Activated T-cell treated with anti-CD3 and anti-CD28 coated beads, Interleukin-2, amount 50 U/mL, for 4 hours (primary cell): ENCODE measurements at regions not wholly inside any gene's neighbourhood (a gene's known extent, or its start where the extent isn't known, plus 50 kb on each side); places are given as distances from the start of the nearest gene placed in this dataset.

Experiments
- ATAC-seq, 2 donors: fragments of 200-7000 bp; cut with Tn5 transposase; one replicate each; pipeline ENCODE4 v1.10.0; 2021
- DNase-seq: peaks from one replicate; pipeline ENCODE4 v3.0.0-alpha.2; 2020
- H3K27me3 Mint-ChIP-seq: one replicate; pipeline ENCODE4 v1.8.0; 2021; ENCODE audit warnings: low read depth, mixed read lengths
- H3K36me3 Mint-ChIP-seq: one replicate; pipeline ENCODE4 v1.8.0; 2022; ENCODE audit warnings: mixed read lengths; ENCODE audit not compliant: insufficient read depth
- H3K4me1 Mint-ChIP-seq: one replicate; pipeline ENCODE4 v1.8.0; 2021; ENCODE audit warnings: low read depth, mixed read lengths
- H3K4me3 Mint-ChIP-seq: one replicate; pipeline ENCODE4 v1.8.0; 2021; ENCODE audit warnings: mild to moderate bottlenecking, moderate library complexity, mixed read lengths
- H3K9me3 Mint-ChIP-seq: one replicate; pipeline ENCODE4 v1.8.0; 2021; ENCODE audit warnings: mixed read lengths

DNA sequence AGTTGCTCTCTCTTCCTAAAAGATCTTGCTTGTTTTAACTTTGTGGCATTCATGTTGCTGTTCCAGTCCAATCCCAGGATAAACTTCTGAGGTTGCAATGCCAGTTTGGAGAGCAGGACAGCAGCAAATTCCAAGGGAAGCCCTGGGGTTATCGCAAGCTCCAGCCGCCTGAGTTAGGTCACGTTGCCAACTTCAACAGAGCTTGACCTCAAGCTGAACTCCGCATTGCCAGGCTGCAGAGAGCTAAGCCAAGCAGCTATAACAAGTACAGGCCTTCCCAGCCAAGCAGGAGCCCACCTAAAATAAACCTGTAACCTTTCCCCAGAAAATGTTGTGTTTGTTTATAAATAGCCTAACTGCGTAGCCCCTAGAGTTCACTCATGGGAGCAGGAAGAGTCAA is 138.9 kb upstream of the LYZL1 start:
- Mint-ChIP-seq H3K9me3 (no peaks in the 10 kb centered on the region), H3K4me3 (no peak overlapping the region), H3K36me3 (no peaks in the 10 kb centered on the region), H3K27me3 (peaks cover 5% of the 10 kb centered on the region), H3K4me1 (no peaks in the 10 kb centered on the region)
- ATAC-seq (no peak), DNase-seq (no peak)

DNA sequence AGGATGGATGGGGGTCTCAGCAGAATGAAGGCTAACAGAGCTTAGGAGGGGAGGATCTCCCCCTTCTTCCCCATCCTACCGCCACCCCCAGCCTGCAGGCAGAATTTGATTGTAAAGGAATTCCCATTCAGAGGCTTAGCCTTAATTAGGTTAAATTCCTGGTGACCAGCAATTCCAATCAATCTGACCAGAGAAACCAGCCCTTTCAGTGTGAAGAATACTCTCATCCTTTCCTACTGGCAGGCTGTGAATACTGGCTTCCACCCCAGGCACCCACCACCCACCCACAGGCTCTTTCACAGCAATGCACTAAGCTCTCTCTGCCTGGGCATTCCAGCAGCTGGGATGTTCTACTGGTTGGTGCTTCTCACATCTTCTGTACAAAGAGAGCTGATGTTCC is 137.9 kb upstream of the LYZL1 start:
- H3K36me3 Mint-ChIP-seq, result no peaks in the 10 kb centered on the region
- DNase-seq (no peak), ATAC-seq (no peak)
- H3K9me3 Mint-ChIP-seq, result no peaks in the 10 kb centered on the region
- peaks cover 5% of the 10 kb centered on the region for H3K27me3 Mint-ChIP-seq
- no peaks in the 10 kb centered on the region for H3K4me1 Mint-ChIP-seq
- H3K4me3 Mint-ChIP-seq, result no peak overlapping the region

DNA sequence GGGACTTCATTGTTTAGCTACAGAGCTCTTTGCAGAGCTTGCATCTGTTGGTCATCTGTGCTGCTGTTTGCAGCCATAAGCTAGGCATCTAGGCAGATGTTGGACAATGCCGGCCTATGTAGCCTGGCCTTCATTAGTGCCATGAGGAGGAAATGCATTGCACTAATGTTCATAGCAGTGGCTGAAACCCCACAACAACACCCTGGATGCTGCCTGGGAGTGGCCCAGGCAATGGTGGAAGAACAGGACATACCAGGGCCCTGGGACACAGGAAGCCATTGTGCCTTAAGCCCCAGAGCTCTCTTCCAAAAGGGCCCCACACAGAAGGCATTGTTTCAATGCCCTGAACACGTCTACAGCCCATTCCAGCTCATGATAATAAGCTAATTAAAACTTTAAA is 131.5 kb upstream of the LYZL1 start:
- H3K36me3 Mint-ChIP-seq, result no peaks in the 10 kb centered on the region
- no peaks in the 10 kb centered on the region for H3K4me1 Mint-ChIP-seq
- no peaks in the 10 kb centered on the region for H3K9me3 Mint-ChIP-seq
- H3K27me3 Mint-ChIP-seq, result peaks cover 13% of the 10 kb centered on the region
- ATAC-seq (no peak), DNase-seq (no peak)
- H3K4me3 Mint-ChIP-seq, result no peak overlapping the region

DNA sequence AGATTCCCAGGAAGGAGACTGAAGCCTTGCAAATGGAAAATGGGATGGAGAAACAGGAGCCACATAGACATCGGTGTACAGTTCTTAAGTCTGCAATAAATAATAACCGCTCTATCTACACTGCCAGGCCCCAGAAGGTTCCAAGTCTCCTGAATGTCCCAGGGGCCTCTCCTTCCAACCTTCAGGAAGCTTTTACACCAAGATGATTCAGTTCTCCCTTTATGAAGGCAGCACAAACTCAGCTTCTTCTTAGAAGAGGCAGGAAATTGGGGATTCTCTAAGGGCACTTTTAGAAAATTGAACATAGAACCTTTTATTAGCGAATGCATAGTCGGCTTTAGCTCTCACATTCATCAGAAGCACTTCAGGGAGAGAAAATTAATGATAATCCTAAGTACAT is 130.8 kb upstream of the LYZL1 start:
- DNase-seq (no peak), ATAC-seq (no peak)
- Mint-ChIP-seq H3K27me3 (peaks cover 13% of the 10 kb centered on the region), H3K9me3 (no peaks in the 10 kb centered on the region), H3K4me1 (no peaks in the 10 kb centered on the region), H3K36me3 (no peaks in the 10 kb centered on the region), H3K4me3 (no peak overlapping the region)

DNA sequence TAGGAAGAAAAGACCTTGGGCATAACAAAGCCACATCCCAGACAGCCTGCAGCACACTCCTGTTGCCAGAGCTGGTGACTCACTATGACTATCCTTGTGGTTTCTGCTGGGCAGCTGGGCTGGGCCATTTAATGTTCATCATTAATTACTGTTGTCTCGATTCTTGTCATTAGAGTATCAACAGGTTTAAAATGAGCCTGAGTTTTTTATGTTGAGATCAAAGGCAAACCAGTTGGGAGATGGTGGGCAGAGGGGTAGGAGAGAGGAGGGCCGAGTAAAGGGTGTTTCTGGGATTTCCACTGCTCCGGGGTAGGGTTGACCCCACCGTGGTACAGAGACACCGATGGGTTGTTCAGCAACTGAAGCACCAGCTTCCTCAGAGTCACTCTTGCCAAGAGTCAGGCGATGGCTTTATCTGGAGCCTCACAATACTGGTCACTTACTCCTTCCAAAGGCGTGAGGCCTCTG is 128.7 kb upstream of the LYZL1 start:
- Mint-ChIP-seq H3K9me3 (peaks cover 5% of the 10 kb centered on the region), H3K4me1 (no peaks in the 10 kb centered on the region), H3K27me3 (peaks cover 13% of the 10 kb centered on the region), H3K4me3 (no peak overlapping the region), H3K36me3 (no peaks in the 10 kb centered on the region)
- ATAC-seq (no peak), DNase-seq (no peak)

DNA sequence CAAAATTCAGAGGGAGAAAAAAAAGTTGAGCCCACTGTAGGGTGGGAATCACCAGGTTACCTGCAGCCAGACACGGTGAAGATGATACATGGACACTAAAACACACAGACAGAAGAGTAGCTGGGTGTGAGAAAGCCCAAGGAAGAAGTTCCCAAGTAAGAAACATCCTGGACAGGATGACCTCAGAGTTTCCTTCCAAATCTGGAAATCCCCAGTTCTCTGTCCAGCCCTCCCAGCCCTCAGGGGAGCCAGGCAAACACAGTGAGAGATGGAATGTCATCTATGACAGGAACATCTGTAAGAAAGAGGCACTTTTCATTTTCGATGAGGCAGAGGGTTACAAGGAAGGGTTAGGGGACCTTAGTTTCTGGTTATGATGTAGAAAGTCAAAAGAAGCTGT is 125.1 kb upstream of the LYZL1 start:
- no peaks in the 10 kb centered on the region for H3K4me1 Mint-ChIP-seq
- no peak for ATAC-seq
- peaks cover 15% of the 10 kb centered on the region for H3K9me3 Mint-ChIP-seq

DNA sequence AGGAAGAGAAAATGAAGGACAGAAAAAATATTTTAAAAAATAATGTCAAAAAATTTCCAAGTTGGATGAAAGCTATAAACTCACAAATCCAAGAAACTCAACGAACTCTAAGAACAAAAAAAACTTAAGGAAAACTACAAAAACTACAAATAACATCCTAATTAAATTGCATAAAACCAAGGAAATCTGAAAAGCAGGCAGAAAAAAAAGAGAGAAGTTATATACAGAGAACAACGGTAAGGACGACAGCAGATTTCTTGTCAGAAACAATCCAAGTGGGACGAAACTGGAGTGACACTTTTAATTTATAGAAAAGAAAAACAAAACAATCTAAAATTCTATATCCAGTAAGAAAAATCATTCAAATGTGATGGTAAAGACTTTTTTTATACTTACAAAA is 122.2 kb upstream of the LYZL1 start:
- Mint-ChIP-seq H3K4me1 (no peaks in the 10 kb centered on the region), H3K27me3 (peaks cover 2% of the 10 kb centered on the region), H3K4me3 (no peak overlapping the region), H3K9me3 (peaks cover 27% of the 10 kb centered on the region), H3K36me3 (no peaks in the 10 kb centered on the region)
- DNase-seq (no peak), ATAC-seq (no peak)

More for the DNA sequence above, 125.1 kb upstream of the LYZL1 start:
- DNase-seq, result no peak
- Mint-ChIP-seq H3K36me3 (no peaks in the 10 kb centered on the region), H3K27me3 (peaks cover 6% of the 10 kb centered on the region), H3K4me3 (no peak overlapping the region)

DNA sequence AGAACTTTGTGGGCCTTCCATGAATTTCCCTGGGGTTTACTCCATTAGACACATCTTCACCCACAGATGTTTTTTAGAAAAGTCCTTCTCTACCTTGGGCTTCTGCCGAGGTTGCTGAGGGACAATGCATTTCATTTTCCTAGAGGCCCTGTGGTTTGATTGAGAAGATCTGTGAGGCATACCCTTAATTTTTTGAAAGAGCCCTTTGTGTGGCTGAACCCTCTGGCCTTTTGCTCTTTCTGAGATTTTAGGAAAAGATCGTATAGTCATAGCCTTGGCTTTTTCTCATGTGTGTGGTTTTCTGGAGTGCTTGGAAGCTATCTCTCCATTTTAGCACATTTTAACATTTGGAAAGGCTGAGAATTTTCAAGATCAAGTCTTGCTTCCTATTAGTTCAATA is 119.8 kb upstream of the LYZL1 start:
- H3K4me1 Mint-ChIP-seq, result no peaks in the 10 kb centered on the region
- H3K27me3 Mint-ChIP-seq, result no peaks in the 10 kb centered on the region
- H3K4me3 Mint-ChIP-seq, result no peak overlapping the region
- DNase-seq (no peak), ATAC-seq (no peak)
- H3K9me3 Mint-ChIP-seq, result peaks cover 27% of the 10 kb centered on the region
- H3K36me3 Mint-ChIP-seq, result no peaks in the 10 kb centered on the region

DNA sequence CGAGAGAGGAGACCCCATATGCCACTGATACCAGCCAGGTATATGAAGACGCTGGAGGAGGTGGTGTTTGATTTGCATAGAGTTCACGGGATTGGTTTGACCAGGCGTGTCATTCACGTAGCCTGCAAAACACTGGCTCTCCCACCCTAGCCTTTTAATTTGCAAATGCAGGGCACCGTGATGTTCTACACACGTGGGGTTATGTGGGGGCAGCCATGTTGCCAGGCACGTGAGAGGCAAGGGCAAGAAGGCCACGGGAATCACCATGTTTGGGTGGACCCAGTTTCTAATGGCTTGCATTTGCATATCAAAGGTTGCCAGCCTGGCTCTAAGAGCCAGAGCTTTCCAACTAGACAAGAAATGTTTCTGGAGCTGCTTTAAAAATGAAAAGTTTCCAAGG is 117.2 kb upstream of the LYZL1 start:
- DNase-seq, result no peak
- no peak for ATAC-seq
- peaks cover 13% of the 10 kb centered on the region for H3K9me3 Mint-ChIP-seq
- H3K27me3 Mint-ChIP-seq, result peaks cover 6% of the 10 kb centered on the region
- no peaks in the 10 kb centered on the region for H3K36me3 Mint-ChIP-seq
- no peaks in the 10 kb centered on the region for H3K4me1 Mint-ChIP-seq
- no peak overlapping the region for H3K4me3 Mint-ChIP-seq

DNA sequence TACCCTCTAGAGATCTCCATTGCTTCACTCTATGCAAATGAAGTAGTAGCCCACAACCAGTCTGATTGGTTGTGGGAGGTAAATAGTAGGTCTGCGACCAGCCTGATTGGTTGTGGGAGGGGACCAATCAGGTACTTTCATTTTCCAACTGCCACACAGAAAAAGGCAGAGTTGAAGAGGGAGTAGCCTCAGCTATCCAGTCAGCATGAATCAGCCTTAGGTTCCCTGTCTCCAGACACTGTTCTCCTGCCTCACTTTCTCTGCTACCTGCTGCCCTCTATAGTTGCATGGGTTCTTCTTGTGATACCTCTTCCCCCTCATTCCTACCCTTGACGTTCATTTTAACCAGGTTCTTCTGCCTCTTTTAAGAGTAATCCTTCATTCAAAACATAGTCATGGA is 114.5 kb upstream of the LYZL1 start:
- peaks cover 12% of the 10 kb centered on the region for H3K9me3 Mint-ChIP-seq
- H3K36me3 Mint-ChIP-seq, result no peaks in the 10 kb centered on the region
- peaks cover 8% of the 10 kb centered on the region for H3K27me3 Mint-ChIP-seq
- DNase-seq, result no peak
- H3K4me3 Mint-ChIP-seq, result no peak overlapping the region
- H3K4me1 Mint-ChIP-seq, result no peaks in the 10 kb centered on the region
- ATAC-seq, result no peak

DNA sequence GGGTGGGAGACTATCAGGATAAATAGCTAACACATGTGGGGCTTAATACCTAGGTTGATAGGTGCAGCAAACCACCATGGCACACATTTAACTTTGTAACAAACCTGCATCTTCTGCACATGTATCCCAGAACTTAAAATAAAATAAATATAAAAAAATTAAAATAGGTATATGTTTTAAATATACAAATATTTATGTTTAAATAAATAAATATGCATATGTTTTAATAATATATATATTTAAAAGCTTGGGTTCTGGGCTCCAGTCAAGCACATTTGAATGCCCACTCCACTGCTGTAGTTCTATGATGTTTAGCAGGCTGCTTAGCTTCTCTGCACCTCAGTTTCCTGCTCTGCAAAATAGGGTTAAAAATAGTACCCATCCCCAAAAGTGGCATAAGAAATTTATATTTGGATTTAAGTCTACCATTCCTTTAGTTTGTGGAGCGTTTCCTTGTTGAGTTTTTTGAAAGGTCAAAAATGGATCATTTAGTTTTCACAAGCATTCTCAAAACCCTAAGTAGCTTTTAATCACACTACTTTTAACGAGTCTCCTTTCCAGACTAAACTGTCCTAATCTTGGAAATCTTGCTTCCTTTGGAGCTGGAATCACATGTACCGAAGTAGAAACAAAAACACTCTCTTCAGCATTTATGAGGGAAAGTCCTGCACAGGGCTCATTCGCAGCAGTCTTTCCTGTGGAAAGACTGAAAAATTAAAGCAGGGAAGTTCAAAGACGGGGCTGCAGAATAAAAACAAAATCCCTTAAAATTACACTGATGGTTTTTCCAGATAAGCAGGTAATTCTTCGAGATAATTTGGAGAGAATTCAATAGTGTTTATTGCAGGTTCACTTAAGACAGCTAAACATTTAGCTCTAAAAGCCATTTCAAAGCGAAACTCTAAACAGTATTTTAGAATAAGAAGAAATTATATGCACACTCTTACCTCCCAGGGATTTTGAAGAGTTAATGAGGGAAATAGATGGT is 111.7 kb upstream of the LYZL1 start:
- no peaks in the 10 kb centered on the region for H3K4me1 Mint-ChIP-seq
- no peak overlapping the region for H3K4me3 Mint-ChIP-seq
- no peaks in the 10 kb centered on the region for H3K36me3 Mint-ChIP-seq
- no peaks in the 10 kb centered on the region for H3K9me3 Mint-ChIP-seq
- no peak for DNase-seq
- H3K27me3 Mint-ChIP-seq, result peaks cover 8% of the 10 kb centered on the region
- no peak for ATAC-seq

DNA sequence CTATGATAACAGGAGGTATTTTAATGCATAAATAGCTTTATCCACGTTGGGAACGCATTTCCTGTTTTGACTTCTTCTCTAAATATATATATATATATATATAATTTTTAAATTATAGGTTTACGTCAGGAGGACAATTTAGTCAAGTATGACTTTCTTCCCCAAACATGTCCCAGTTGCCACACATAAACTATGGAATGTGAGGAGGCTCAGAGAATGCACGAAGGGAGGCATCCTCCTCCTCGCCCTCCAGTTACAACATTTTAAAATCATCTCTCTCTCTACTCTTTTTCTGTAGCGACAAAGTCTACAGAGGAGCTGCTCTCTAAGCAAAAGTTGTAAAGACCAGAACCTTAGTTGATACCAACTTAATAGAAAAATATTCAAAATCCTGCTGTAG is 106.9 kb upstream of the LYZL1 start:
- peaks cover 8% of the 10 kb centered on the region for H3K27me3 Mint-ChIP-seq
- no peaks in the 10 kb centered on the region for H3K4me1 Mint-ChIP-seq
- no peak overlapping the region for H3K4me3 Mint-ChIP-seq
- DNase-seq (no peak), ATAC-seq (no peak)
- H3K36me3 Mint-ChIP-seq, result no peaks in the 10 kb centered on the region
- no peaks in the 10 kb centered on the region for H3K9me3 Mint-ChIP-seq

DNA sequence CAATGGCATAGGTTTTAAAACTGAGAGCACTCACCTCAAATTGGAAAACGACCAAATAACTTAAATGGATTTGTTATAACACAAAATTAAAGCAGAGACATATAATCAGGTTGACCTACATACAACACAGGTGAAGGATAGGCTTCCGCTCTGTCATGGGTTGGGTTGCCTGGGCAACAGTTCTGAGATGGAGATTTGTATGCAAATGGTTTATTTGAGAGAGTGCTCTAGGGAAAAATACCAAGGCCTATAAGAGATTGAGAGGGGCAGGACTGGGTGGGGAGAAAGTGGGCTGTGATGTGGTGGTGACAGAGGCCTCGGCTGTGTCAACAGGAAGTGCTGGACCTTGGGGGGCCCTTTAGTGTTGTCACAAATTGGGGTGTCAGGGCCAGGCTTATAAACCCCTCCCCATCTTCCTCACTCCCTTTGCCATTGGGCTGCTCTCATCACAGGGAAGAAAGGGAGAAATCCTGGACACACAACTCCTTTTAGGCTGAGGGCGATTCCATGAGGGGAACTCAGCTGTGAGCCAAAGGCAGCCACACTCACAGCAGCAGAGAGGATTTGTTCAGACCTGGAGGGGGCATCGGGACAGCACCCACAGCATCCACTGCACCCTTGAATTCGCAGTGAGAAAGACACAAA is 105.4 kb upstream of the LYZL1 start:
- ATAC-seq, result no peak
- peaks cover 7% of the 10 kb centered on the region for H3K27me3 Mint-ChIP-seq
- H3K4me1 Mint-ChIP-seq, result no peaks in the 10 kb centered on the region
- no peaks in the 10 kb centered on the region for H3K9me3 Mint-ChIP-seq
- H3K36me3 Mint-ChIP-seq, result no peaks in the 10 kb centered on the region
- no peak overlapping the region for H3K4me3 Mint-ChIP-seq
- no peak for DNase-seq

DNA sequence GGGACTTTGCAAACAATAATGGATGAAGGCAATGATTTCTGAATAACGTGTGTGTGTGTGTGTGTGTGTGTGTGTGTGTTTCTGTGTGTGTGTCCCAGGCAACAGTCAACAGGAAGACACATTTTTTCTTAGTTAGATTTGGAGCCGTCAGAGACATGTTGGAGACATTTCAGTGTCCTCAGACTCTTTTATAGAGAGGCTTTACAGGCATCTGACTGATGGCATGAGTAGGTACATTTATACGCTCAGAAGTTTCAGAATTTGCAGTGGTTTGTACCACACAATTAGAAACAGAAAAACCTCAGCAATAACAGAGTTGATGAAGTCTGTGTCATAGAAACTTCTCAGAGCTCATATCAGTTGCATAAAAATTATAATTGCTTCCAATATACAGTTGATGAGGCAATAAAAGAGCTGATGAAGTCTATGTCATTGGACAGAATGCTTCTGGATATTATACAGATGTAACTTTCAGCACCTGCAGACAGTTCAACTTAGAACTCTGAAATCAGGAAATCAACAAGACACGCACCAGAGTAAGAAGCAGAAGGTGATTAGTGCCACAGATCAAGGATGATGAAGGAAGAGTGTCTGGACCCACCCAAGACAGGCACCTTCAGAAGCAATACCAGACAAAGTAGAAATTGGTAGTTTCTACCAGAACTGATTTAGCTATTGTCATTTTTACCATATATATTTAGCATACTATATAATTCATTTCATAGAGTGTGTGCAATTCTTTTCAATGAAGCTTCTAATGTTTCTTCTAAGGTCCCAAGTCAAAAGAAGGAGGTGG is 104.5 kb upstream of the LYZL1 start:
- no peaks in the 10 kb centered on the region for H3K4me1 Mint-ChIP-seq
- no peaks in the 10 kb centered on the region for H3K36me3 Mint-ChIP-seq
- H3K27me3 Mint-ChIP-seq, result peaks cover 6% of the 10 kb centered on the region
- no peak for DNase-seq
- no peak for ATAC-seq
- no peaks in the 10 kb centered on the region for H3K9me3 Mint-ChIP-seq
- H3K4me3 Mint-ChIP-seq, result no peak overlapping the region
